Activated effector memory CD4-positive, alpha-beta T cell treated with anti-CD3 and anti-CD28 coated beads, Interleukin-2, amount 50 U/mL, for 16 hours (primary cell): ENCODE measurements at regions not wholly inside any gene's neighbourhood (a gene's known extent, or its start where the extent isn't known, plus 50 kb on each side); places are given as distances from the start of the nearest gene placed in this dataset.
"Not testable (repeated sequence)": the region's sequence is repeated elsewhere in the genome, so short reads cannot be mapped to it uniquely, and the experiment has no call there.

Experiments
- DNase-seq: peaks from one replicate; pipeline ENCODE4 v3.0.0-alpha.2; 2020

DNA sequence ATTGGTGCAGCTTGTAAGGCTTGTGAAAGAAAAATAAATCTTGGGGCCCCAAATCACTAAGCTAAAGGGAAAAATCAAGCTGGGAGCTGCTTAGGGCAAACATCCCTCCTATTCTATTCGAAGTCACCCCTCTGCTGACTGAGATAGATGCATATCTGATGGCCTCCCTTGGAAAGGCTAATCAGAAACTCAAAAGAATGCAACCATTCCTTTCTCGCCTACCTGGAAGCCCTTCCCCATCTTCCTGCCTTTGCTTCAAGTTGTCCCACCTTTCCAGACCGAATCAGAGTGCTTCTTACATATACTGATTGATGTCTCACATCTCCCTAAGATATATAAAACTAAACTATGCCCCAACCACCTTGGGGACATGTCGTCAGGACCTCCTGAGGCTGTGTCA, 240.3 kb downstream of the SKIDA1 start:
- no peak for DNase-seq

DNA sequence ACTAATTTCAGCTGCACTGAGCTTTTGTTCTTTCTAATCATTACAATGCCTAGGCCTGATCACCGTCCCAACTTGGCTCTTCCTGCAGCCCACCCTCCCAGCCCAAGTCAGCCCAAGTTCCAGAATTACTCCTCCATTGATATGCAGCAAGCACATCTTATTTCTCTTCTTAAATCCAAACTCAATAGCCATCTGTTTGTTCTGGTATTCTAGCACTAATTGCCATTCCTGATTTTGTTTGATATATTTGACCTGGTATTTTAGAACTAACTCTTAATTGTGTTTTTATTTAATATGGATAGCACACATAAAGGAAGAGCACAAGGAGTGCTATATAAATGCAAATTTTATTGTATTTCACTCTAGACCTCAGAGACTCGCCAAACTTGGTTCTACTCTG, 241.2 kb downstream of the SKIDA1 start:
- no peak for DNase-seq

DNA sequence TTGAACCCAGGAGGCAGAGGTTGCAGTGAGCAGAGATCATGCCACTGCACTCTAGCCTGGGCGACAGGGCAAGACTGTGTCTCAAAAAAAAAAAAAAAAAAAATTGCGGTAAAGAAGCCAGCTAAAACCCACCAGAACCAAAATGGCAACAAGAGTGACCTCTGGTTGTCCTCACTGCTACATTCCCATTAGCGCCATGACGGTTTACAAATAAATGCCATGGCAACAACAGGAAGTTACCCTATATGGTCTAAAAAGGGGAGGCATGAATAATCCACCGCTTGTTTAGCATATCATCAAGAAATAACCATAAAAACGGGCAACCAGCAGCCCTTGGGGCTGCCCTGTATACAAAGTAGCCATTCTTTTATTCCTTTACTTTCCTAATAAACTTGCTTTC, 242.4 kb downstream of the SKIDA1 start:
- DNase-seq = not testable (repeated sequence)

DNA sequence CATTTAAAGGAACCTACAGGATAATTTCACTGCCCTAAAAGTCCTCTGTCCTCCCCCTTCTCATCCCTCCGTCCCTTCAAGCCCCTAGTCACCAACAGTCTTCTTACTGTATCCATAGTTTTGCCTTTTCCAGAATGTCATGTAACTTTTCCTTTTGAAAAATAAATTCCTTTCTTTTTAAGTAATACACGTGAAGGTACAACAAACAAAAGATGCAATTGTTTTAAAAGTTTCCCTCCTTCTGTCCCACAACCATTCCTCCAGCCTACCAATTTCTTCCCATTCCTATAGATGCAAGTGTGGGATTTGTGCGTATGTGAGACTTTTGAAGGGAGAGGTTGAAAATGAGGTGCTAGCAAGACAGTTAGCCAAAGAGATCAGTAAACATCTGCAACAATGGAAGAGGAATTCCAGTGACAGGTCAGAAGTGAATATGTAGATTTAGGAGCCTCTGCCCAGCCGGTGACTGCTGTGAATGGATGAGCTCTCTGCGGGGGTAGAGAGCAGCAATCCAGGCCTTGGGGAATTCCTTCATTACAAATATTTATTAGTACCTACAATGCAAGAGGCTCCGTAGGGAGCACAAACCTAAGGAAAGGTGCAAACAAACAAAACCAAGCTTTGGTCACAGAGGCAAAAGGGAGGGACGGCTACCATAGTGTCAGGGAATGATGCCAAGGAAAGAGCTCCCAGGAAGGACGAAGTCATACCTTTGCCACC, 243.6 kb downstream of the SKIDA1 start:
- DNase-seq = no peak

DNA sequence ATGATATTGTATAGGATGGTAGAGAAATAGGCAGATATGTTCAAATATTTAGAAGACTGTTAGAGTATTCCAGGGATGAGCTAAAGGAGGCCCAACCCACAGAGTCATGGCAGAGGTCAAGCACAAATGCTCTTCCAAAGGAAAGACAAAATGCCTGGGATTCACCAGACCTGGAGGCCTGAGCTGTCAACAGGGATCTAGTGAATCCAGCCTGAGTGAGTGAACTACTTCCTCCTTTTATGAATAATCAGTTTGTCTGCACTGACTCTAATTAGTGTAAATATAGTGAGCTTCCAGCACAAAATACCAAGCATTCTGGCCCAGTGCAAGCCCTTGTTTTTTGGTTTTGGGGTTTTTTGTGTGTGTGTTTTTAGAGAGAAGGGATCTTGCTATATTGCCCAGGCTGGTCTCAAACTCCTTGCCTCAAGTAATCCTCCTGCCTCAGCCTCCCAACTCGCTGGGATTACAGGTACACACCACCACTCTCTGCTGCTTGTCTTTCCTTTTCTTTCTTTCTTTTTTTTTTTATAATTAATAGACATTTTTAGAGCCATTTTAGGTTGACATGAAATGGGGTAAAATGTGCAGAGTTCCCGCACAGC, 244.4 kb downstream of the SKIDA1 start:
- no peak for DNase-seq

DNA sequence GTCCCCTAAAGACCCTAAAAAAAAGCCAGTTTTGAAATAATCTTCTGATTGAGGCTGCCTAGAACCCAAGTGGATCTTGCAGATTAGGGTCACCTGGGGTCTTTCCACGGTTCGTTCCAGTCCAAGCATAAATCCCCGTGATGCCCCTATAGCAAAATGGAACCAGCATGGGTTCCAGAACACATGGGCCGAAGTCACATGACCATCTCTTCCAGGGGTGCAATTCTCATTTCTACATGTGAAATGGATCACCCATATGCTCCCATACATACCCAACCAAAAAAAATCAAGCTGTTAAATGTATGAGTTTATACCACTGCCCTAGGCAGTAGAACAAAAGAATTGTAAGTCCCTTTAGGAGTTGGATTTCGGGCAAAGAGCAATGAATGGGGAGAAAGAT, 245.4 kb downstream of the SKIDA1 start:
- no peak for DNase-seq

DNA sequence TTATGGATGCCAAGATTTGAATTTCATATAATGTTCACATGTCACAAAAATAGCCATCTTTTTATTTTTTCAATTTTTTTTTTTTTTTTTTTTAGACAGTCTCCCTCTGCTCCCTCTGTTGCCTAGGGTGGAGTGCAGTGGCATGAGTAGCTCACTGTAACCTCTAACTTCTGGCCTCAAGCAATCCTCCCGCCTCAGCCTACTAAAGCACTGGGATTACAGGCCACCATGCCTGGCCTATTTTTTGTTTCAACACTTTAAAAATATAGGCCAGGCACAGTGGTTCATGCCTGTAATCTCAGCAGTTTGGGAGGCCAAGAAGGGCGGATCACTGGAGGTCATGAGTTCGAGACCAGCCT, 246.3 kb downstream of the SKIDA1 start:
- DNase-seq = no peak

DNA sequence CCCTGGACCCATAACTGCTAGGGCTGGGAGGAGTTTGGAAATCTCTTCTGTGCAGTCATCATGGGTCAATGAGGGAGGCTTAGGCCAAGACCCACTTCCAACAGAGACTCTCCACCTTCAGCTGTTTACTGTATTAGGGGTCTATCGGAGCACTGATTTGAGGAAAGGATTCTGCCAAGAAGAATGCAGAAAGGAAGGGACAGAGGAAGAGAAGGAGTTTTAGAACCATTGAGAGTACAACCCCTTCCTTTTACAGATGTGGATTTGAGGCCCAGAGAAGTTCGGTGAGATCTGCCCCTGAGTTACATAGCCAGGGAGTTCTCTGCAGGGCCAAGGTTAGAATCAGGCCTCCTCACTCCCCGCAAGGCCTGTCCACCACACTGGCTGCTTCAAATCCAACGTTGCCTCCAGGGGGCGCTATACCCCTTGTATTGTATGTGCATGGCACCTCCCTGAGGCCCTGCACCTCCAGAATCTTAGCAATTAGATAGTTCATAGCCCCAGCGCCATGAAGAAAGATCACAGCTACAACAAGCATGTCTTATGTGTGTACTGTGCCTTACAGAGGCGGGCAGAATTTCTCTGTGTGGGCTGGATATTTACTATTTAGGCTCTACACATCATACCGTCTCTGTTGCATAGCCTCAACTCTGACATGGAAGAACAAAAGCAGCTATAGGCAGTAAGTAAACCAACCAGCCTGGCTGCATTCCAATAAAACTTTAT, 246.8 kb downstream of the SKIDA1 start:
- DNase-seq = peak; percentile 86

DNA sequence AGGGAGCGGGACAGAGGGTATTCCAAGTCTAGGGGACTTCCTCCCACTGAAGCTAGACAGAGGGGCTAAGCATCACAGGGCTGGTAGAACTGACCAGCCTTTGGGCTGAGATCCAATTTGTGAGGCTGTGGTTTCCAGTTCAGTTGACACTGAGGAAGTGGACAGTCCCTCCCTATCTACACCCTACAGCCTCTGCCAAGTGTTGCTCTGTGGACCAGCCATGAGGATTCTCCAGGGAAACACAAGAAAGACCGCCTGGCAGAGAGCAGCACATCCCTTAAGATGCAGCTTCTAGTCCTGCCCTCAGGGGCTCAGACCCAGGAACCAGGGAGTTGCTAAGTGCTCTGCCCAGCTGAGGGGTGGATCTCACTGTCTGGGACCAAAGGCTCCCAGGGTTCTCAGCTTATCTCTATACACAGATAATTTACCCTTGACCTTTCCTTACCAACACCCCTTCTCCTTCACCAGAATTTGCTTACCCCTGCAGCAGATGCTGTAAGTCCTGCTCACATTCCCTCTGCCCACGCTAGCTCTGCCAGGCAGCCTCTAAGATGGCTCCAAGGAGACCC, 252.0 kb downstream of the SKIDA1 start:
- no peak for DNase-seq

DNA sequence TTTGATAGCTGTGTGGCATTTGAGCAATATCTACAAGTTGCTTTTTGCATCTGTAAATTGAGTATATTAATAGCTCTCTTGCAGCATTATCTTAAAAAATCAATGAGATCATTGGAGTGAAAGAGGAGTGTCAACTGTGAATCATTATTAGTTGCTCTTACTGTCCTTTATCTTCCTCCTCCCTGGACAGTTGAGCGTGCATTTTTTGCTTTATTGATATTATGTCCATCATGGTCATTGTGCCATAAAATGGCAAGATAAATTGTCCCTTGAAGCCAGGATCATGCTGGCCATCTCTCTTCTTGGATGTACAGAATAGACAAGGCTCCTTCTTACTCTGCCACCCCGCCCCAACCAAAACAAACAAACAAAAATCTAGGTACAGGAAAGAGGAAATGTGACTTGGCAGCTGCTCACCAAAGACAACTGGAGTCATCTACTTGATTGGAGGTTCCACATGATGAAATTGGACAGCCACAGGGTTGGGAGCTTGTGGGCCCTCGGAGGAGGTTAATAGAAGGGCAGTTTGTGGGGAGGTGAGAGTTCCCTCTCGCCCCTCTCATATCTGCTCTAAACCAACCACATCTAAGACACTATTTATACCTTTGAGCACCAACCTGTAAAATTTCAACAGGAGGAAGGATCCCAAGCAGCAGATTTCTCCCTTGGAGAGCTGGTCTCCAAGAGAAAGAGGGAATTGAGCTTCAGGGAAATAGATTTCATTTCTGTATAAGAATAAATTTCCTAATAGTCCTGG, 252.7 kb downstream of the SKIDA1 start:
- no peak for DNase-seq

DNA sequence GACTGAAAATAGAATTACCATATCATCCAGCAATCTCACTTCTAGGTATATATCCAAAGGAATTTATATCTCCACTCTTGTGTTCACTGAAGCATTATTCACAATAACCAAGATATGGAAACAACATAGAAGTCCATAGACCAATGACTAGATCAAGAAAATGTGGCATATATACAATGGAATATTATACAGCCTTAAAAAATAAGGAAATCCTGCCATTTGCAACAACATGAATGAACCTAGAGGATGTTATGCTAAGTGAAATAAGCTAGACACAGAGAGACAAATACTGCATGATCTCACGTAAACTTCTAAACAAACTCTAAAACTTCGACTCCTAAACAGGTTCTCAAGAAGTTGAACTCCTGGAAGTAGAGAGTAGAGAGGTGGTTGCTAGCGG, 254.5 kb downstream of the SKIDA1 start:
- DNase-seq = no peak

DNA sequence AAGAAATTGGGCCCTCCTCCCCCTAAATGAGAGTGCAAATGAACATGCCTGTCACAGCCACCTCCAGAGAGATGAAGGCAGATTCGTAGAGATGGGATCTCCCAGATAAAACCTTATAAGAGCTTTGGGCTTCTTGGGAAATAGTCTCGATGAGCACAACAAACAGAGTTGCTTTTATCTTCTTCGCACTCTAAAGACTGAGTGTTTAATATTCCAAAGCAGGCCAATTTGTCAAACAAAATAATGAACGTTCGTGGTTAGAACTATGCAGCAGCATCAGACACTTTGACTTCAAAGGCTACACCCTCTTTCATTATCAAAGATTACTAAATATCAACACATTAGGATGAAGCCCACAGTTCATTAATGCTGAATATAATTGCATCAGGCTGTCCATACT, 256.2 kb downstream of the SKIDA1 start:
- no peak for DNase-seq

DNA sequence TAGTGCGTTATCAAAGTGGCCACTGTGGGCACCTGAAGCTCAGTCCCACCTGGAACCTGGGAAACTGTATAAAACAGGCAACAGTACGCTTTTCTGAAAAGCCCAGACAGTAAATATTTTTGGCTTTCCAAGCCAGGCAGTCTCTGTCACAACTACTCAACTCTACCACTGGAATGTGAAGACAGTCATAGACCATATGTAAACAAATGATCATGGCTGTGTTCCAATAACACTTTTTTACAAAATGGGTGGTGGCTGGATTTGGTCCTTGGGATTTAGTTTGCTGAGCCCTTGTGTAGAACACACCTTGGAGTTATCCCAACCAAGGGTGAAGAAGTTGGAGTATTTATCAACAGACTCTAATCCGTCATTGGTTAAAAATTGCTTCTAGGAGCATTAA, 259.9 kb downstream of the SKIDA1 start:
- no peak for DNase-seq

DNA sequence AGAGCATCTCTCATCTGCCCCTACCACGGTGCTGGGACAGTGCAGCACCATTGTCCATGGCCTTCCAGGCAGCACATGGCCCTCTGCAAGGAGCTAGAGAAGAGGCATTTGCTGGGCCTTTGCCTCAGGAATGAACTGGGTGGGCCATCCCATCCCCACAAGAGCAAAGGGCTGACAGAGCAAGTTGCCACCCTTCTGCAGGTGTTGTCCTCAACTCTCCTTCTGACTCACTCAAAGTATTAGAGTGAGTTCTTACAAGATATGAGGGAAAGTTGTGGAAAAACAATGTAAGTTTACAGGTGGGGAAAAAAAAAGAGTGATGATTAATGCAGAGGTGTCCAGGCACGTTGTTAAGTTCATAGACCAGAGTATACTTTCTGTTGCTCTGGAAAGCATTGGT, 261.2 kb downstream of the SKIDA1 start:
- DNase-seq = no peak

DNA sequence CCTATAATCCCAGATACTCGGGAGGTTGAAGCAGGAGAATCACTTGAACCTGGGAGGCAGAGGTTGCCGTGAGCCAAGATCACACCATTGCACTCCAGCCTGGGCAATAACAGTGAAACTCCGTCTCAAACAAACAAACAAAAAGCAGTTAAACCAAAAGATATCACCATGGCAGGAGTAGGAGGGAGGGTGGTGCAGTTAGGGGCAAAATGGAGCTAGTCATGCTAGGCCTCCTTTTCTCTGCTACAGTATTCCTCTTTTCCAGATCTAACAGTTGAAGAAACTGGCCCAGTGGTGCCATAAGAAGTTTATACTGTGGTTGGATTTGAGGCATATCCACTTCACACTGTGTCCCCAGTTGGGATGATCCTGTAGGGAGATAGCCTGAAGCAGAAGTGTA, 261.6 kb downstream of the SKIDA1 start:
- DNase-seq = no peak

DNA sequence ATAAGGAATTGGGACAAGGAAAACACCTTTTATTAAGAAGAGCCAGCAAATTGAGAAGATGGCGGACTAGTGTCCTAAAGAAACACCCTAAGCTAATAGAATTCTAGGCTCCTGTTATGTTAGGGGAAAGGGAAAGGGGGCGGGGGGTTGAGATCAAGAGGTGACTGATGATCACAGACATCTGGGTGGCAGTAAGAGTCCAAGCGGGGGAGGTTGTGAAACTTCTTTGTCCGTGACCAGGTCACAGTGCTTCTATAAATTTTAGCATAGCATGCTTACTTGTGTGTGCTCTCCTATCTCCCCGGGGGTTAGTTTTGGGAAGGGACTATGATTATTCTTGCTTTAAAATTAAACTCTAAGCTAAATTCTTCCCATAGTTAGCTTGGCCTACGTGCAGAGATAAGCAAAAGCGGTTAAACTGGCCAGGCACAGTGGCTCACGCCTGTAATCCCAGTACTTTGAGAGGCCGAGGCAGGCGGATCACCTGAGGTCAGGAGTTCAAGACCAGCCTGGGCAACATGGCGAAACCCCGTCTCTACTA, 262.1 kb downstream of the SKIDA1 start:
- DNase-seq = no peak

DNA sequence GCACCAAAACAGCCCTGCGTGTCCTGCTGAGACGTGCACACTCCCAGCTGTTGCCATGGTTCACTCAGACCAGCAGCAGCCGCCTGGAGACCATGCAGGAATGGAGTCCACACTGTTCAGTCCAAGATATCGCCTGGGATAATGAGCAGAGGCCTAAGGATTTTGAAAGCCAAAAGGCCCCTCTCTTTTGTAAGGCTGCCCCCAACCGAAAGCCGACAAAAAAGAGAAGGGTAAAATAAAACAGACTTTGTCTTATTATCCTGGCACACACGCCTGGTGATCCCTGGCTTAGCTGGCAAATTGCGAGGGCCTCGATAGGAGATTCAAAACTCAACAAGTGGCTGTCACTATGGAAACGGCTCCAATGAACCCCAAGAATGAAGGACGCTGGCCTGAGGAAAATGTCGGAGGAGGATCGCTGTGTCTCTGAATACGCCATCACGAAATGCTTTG, 263.6 kb downstream of the SKIDA1 start:
- DNase-seq = no peak

DNA sequence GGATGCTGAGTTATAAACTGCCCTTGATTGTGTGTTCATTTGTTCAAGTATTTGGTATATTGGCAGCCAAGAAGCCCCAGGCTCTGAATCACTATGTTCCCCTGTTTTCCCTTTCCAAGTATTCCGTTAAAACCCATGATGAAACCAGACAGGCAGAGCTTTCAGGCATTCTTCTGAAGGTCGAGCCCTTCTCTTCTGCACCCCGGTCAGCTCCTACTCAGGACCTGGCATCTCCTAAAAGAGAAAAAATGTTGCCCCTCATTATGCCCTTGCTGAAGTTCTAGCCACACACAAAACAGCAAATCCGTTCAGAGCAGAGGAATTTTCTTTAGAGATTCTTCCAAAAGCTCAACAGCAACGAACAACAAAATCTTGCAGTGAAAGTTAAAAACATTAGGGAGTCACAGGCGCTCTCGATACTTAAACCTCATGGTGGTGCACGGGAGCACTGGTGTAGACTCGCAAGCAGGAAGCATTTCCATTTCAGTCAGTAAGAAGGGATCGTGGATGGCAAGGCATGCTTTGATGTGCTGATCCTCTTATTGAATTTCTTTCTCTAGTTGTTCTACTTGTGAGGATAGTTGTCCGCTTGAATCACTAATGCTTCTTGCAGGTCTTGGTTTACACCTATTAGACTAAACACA, 264.9 kb downstream of the SKIDA1 start:
- DNase-seq = no peak

DNA sequence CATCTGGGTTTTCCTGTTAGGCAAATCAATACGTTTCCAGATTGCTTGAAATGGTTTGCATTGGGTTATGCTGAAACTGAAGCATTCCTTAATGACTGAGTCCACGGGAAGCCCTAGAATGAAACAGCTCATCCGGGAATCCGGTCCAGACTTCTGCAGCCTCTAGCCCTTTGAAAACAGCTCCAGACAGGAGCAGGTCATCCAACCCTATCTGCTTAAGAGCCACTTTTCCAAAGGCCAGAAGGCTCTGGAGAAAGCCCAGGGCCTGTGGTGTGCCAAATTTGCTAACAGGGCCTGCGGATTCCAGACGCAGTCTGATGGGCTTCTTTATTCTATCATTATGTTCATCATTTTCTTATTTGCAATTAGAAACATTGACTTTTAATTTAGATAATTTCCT, 265.4 kb downstream of the SKIDA1 start:
- DNase-seq = no peak

DNA sequence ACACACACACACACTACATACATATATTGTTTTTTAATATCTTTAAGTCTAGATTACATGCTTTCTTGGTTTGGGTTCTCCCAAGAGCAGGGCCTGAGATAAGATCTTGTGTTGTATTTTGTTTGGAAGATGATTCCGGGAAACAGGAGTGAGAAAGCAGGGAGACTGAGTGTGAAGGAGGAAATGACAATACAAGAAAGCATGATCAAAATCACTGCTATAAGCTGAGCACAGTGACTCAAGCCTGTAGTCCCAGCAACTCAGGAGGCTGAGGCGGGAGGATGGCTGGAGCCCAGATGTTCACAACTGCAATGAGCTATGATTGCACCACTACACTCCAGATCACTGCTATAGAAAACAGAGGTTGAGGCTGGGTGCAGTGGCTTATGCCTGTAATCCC, 267.6 kb downstream of the SKIDA1 start:
- no peak for DNase-seq

DNA sequence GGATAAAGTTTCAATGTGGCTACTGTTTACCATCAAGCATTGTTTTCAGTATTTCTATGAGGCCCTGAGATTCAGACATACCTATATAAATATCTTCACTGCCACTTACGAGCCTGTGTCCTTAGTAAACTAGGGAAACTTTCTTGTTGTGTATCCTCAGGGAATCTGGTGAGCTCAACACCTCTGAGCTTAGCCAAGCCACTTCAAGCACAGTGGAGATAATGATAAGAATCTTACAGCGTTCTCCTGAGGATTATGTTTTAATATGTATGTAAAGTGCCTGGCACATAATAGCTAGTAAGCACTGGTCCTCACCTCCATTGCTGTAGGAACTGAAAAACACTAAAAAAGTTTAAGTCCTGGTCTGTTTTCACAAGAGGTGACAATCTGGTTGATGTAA, 268.3 kb downstream of the SKIDA1 start:
- no peak for DNase-seq

DNA sequence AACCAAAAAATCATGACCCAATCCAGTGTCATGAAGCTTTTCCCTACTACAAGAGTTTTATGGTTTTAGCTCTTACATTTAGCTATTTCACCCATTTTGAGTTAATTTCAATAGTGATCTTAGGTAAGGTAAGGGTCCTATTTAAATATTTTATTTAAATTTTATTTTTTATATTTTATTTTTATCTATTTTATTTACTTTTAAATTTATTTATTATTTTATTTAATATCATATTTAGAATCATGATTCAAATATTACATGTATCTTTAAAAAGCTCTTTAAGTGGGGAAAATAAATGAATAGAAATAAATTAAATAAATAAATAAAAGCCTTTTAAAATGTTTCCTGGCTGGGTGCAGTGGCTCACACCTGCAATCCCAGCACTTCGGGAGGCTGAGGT, 276.0 kb downstream of the SKIDA1 start:
- DNase-seq = no peak

DNA sequence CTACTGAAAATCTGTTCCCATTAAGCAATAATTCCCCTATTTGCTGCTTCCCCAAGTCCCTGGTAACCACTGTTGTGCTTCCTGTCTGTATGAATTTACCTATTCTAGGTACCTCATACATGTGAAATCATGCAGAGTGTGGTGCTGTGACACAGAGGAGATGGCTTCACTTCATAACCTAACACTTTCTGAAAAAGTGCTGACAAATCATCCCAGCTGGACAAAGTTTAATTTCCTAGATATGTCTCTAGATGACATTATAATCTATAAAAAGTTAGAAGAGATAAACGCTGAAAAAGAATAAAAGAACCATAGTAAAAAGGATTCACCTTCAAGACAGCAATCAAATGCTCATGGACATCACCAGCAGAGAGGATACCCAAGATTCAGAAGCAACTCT, 277.9 kb downstream of the SKIDA1 start:
- DNase-seq = no peak
